ENCODE measurements at regions not wholly inside any gene's neighbourhood (a gene's known extent, or its start where the extent isn't known, plus 50 kb on each side); places are given as distances from the start of the nearest gene placed in this dataset.

- Histone ChIP-seq H3K4me2 (ENCODE audit: low read depth, low read length, poor library complexity, severe bottlenecking) (no peak overlapping the region), H3K4me1 (ENCODE audit: insufficient read depth, low read length, poor library complexity, severe bottlenecking) (no peaks in the 10 kb centered on the region)
Measured at GRCh38 chr1:29826646-29827045, 590.3 kb downstream of the PTPRU start.

GRCh38 chr1:29825941-29826415 lies 589.7 kb downstream of the PTPRU start:
- Histone ChIP-seq H3K27me3 (ENCODE audit: insufficient read depth, low read length, poor library complexity, severe bottlenecking) (no peaks in the 10 kb centered on the region), H3F3A (ENCODE audit: low read depth) (no peaks in the 10 kb centered on the region), H4K20me1 (ENCODE audit: insufficient read depth, low read length, poor library complexity, severe bottlenecking) (no peaks in the 10 kb centered on the region), H2AFZ (ENCODE audit: low read length) (no peak overlapping the region), H3K79me2 (ENCODE audit: insufficient read depth, low read length) (no peaks in the 10 kb centered on the region), H3K4me2 (ENCODE audit: low read depth, low read length, poor library complexity, severe bottlenecking) (no peak overlapping the region), H3K4me1 (ENCODE audit: insufficient read depth, low read length, poor library complexity, severe bottlenecking) (no peaks in the 10 kb centered on the region), H3K9me3 (ENCODE audit: insufficient read depth, low read depth, low read length) (peaks cover 13% of the 10 kb centered on the region; the same call in 1 of the 2 replicates), H3K9ac (ENCODE audit: low read depth, low read length, poor library complexity, severe bottlenecking) (no peak overlapping the region), H3K9me2 (replicated peaks; ENCODE audit: low read depth, low read length) (no peaks in the 10 kb centered on the region), H3K4me3 (ENCODE audit: low read length, poor library complexity, severe bottlenecking) (no peak overlapping the region), H3K36me3 (ENCODE audit: insufficient read depth, low read length) (no peaks in the 10 kb centered on the region)
- TF ChIP-seq EZH2phosphoT487 (IDR thresholded peaks at IDR 0.05; ENCODE audit: borderline replicate concordance) (no peak), CTCF (conservative IDR thresholded peaks at IDR 0.05; ENCODE audit: low read length) (no peak)

More at GRCh38 chr1:29826646-29827045, 590.3 kb downstream of the PTPRU start:
- Histone ChIP-seq H3K36me3 (ENCODE audit: insufficient read depth, low read length) (no peaks in the 10 kb centered on the region), H3K9ac (ENCODE audit: low read depth, low read length, poor library complexity, severe bottlenecking) (no peak overlapping the region), H3K9me2 (replicated peaks; ENCODE audit: low read depth, low read length) (no peaks in the 10 kb centered on the region), H3K79me2 (ENCODE audit: insufficient read depth, low read length) (no peaks in the 10 kb centered on the region), H3K4me3 (ENCODE audit: low read length, poor library complexity, severe bottlenecking) (no peak overlapping the region), H4K20me1 (ENCODE audit: insufficient read depth, low read length, poor library complexity, severe bottlenecking) (no peaks in the 10 kb centered on the region), H3F3A (ENCODE audit: low read depth) (no peaks in the 10 kb centered on the region), H3K9me3 (ENCODE audit: insufficient read depth, low read depth, low read length) (peaks cover 13% of the 10 kb centered on the region; the same call in 1 of the 2 replicates), H3K27me3 (ENCODE audit: insufficient read depth, low read length, poor library complexity, severe bottlenecking) (no peaks in the 10 kb centered on the region), H2AFZ (ENCODE audit: low read length) (no peak overlapping the region)
- TF ChIP-seq EZH2phosphoT487 (IDR thresholded peaks at IDR 0.05; ENCODE audit: borderline replicate concordance) (no peak), CTCF (conservative IDR thresholded peaks at IDR 0.05; ENCODE audit: low read length) (no peak)

- no peaks in the 10 kb centered on the region for H3K79me2 ChIP-seq (ENCODE audit: insufficient read depth, low read length)
- no peaks in the 10 kb centered on the region for H3K36me3 ChIP-seq (ENCODE audit: insufficient read depth, low read length)
- H4K20me1 ChIP-seq (ENCODE audit: insufficient read depth, low read length, poor library complexity, severe bottlenecking): no peaks in the 10 kb centered on the region
- H3K4me3 ChIP-seq (ENCODE audit: low read length, poor library complexity, severe bottlenecking): no peak overlapping the region
- no peak overlapping the region for H3K9ac ChIP-seq (ENCODE audit: low read depth, low read length, poor library complexity, severe bottlenecking)
- no peak overlapping the region for H2AFZ ChIP-seq (ENCODE audit: low read length)
- no peak overlapping the region for H3K4me2 ChIP-seq (ENCODE audit: low read depth, low read length, poor library complexity, severe bottlenecking)
- no peaks in the 10 kb centered on the region for H3K4me1 ChIP-seq (ENCODE audit: insufficient read depth, low read length, poor library complexity, severe bottlenecking)
- peaks cover 13% of the 10 kb centered on the region; the same call in 1 of the 2 replicates for H3K9me3 ChIP-seq (ENCODE audit: insufficient read depth, low read depth, low read length)
- no peak for TF ChIP-seq CTCF (conservative IDR thresholded peaks at IDR 0.05; ENCODE audit: low read length)
- no peak for TF ChIP-seq EZH2phosphoT487 (IDR thresholded peaks at IDR 0.05; ENCODE audit: borderline replicate concordance)
- H3K9me2 ChIP-seq (replicated peaks; ENCODE audit: low read depth, low read length): no peaks in the 10 kb centered on the region
- no peaks in the 10 kb centered on the region for H3K27me3 ChIP-seq (ENCODE audit: insufficient read depth, low read length, poor library complexity, severe bottlenecking)
- no peaks in the 10 kb centered on the region for H3F3A ChIP-seq (ENCODE audit: low read depth)
Measured at GRCh38 chr1:29825274-29825940, 589.1 kb downstream of the PTPRU start.
